ENCODE measurements at regions not wholly inside any gene's neighbourhood (a gene's known extent, or its start where the extent isn't known, plus 50 kb on each side); places are given as distances from the start of the nearest gene placed in this dataset.
"Not testable (repeated sequence)": the region's sequence is repeated elsewhere in the genome, so short reads cannot be mapped to it uniquely, and the experiment has no call there.

GRCh38 chr11:67731583-67731982, 57.2 kb upstream of the ALDH3B2 start:
- Histone ChIP-seq H3K4me3 (ENCODE audit: low read length) (no peak overlapping the region), H3K4me1 (ENCODE audit: control insufficient read depth, insufficient read depth, low read length) (no peaks in the 10 kb centered on the region), H3K27me3 (ENCODE audit: control insufficient read depth, insufficient read depth, low read length) (no peaks in the 10 kb centered on the region), H3K36me3 (ENCODE audit: control insufficient read depth, insufficient read depth, low read length) (no peaks in the 10 kb centered on the region), H3K27ac (ENCODE audit: low read depth, low read length) (no peak overlapping the region), H3K9ac (ENCODE audit: low read length) (no peak overlapping the region)

DNA sequence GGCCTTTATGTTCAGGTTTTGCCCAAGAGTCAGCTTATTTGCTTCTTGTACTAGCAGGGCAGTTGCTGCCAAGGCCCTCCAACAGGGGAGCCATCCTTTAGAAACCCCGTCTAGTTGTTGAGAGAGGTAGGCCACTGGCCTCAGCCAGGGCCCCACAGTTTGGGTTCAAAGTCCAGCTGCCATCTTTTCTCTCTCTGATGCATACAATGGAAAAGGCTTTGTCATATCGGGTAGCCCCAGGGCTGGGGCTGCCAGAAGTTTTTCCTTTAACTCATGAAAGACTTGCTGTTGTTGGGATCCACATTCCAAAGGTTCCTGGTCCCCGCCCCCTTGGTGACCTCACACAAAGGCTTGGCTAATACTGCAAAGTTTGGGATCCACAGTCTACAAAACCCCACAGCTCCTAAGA, 53.7 kb upstream of the ALDH3B2 start:
- H3K9ac ChIP-seq (ENCODE audit: low read length); H3K27ac ChIP-seq (ENCODE audit: low read depth, low read length); H3K4me1 ChIP-seq (ENCODE audit: control insufficient read depth, insufficient read depth, low read length); H3K27me3 ChIP-seq (ENCODE audit: control insufficient read depth, insufficient read depth, low read length); H3K4me3 ChIP-seq (ENCODE audit: low read length); H3K36me3 ChIP-seq (ENCODE audit: control insufficient read depth, insufficient read depth, low read length): not testable (repeated sequence)

DNA sequence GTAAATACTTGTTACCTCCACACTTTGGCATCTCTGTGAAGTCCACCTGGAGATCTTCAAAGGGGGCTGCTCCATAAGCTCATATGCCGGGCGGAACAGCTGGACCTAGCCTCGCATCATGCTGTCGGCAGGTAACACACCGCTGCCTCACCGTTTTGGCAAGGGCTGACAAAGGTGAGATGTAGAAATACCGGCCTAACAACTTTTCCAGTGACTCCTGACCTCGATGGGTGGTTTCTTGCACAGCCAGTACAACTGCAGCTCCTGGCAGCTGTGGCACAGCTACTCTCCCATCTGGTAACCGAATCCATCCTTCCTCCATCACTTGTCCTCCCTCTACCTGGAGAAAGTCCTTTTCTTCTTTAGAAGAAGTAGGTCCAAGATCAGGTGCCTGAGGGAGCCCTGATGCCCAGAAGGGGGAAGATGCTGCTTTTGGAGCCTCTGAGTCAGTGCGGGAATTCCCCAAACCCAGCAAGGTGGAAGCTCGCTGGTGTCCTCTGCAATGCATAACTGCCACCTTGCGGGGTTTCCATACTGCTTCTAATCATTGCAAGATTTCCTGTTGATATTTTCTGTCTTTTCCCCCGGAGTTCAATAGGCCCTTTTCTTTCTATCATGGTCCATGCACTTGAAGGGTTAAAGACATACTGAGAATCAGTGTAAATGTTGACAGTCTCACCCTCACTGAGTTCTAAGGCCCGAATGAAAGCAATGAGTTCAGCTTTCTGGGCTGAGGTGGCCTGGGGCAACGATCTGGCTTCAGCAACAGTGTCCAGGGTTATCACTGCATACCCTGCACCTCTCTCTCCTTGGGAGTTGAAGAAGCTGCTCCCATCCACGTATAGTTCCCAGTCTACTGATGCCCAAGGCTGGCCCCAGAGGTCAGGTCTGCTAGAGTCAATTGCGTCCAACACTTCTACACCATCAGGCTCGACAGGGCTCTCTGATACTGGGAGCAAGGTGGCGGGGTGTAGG, 52.9 kb upstream of the ALDH3B2 start:
- H3K4me3 ChIP-seq (ENCODE audit: low read length); H3K27ac ChIP-seq (ENCODE audit: low read depth, low read length); H3K36me3 ChIP-seq (ENCODE audit: control insufficient read depth, insufficient read depth, low read length); H3K9ac ChIP-seq (ENCODE audit: low read length); H3K4me1 ChIP-seq (ENCODE audit: control insufficient read depth, insufficient read depth, low read length); H3K27me3 ChIP-seq (ENCODE audit: control insufficient read depth, insufficient read depth, low read length): not testable (repeated sequence)
